GM12878 (cell line): ENCODE measurements at regions not wholly inside any gene's neighbourhood (a gene's known extent, or its start where the extent isn't known, plus 50 kb on each side); places are given as distances from the start of the nearest gene placed in this dataset.

Experiments
- ATAC-seq: fragments of 200-7000 bp; cut with Tn5 transposase; 3 replicates; pipeline ENCODE4 v1.9.1; 2020; ENCODE audit warnings: mild to moderate bottlenecking, moderate library complexity
- BruUV-seq: library from RNA; stranded (reverse); fragments of 400-500 nt; replicated peaks from 2 replicates; lab custom pipeline; 2021; lab: Mats Ljungman, UMichigan
- CTCF ChIA-PET: fragments of 300-600 bp; sonication (Branson Sonifier 250); formaldehyde crosslinking; extraction: SDS; loops from one replicate; lab custom pipeline; 2021; ENCODE audit warnings: inconsistent platforms; lab: Yijun Ruan, JAX
- POLR2A ChIA-PET: fragments of 350-600 bp; formaldehyde crosslinking; extraction: SDS; loops from one replicate; lab custom pipeline; 2021; ENCODE audit warnings: inconsistent platforms; lab: Charles Lee
- RAD21 ChIA-PET: fragments of 300-600 bp; sonication (Branson Sonifier 250); formaldehyde crosslinking; loops from one replicate; lab custom pipeline; 2023; ENCODE audit warnings: antibody characterized with exemption; ENCODE audit not compliant: unreplicated experiment; lab: Charles Lee
- SMC1A ChIA-PET: fragments of 300-600 bp; sonication (Branson Sonifier 250); formaldehyde crosslinking; loops from one replicate; lab custom pipeline; 2023; ENCODE audit not compliant: unreplicated experiment, uncharacterized antibody; lab: Charles Lee
- DNase-seq: peaks from one replicate; pipeline ENCODE4 v3.0.0-alpha.2; 2011; ENCODE audit warnings: low read depth, low spot score
- FAIRE-seq: peaks from 3 replicates; lab custom pipeline; 2011; peaks lifted over from hg19 to GRCh38; lab: Jason Lieb, UNC
- H2AFZ ChIP-seq: 2 replicates; pipeline ENCODE4 v1.6.0; 2011; ENCODE audit warnings: low read depth, low read length, control low read depth; ENCODE audit not compliant: control insufficient read depth
- H3K27ac ChIP-seq: 2 replicates; pipeline ENCODE4 v1.5.1; 2011; ENCODE audit warnings: control low read depth; ENCODE audit not compliant: control insufficient read depth, insufficient read depth
- H3K27me3 ChIP-seq, 2 experiments: replicated peaks in 1 of 2; 2 replicates each; pipeline versions ENCODE4 v1.6.0 to v1.6.1; 2011; ENCODE audit warnings: low read length in 1 of 2; ENCODE audit not compliant: control insufficient read depth in 2 of 2, insufficient read depth in 2 of 2
- H3K36me3 ChIP-seq, 2 experiments: 2 replicates each; pipeline ENCODE4 v1.5.1; 2011; ENCODE audit warnings: low read length in 1 of 2; ENCODE audit not compliant: control insufficient read depth in 2 of 2, insufficient read depth in 2 of 2
- H3K4me1 ChIP-seq: 2 replicates; pipeline ENCODE4 v1.6.1; 2011; ENCODE audit warnings: mild to moderate bottlenecking, low read length, moderate library complexity, mixed read lengths; ENCODE audit not compliant: control insufficient read depth, insufficient read depth
- H3K4me2 ChIP-seq: 2 replicates; pipeline ENCODE4 v1.6.0; 2011; ENCODE audit warnings: control low read depth; ENCODE audit not compliant: control insufficient read depth, insufficient read depth
- H3K4me3 ChIP-seq: fragments of 200-600 bp; sonication (generic); 2 replicates; pipeline ENCODE4 v1.5.1; 2016
- H3K79me2 ChIP-seq: 2 replicates; pipeline ENCODE4 v1.6.0; 2011; ENCODE audit warnings: low read length; ENCODE audit not compliant: control insufficient read depth, insufficient read depth
- H3K9ac ChIP-seq: 2 replicates; pipeline ENCODE4 v1.8.0; 2011; ENCODE audit warnings: low read length, control low read depth, mixed read lengths; ENCODE audit not compliant: control insufficient read depth, insufficient read depth
- H3K9me3 ChIP-seq: replicated peaks from 3 replicates; pipeline ENCODE4 v1.5.1; 2011; ENCODE audit warnings: mild to moderate bottlenecking, low read length; ENCODE audit not compliant: control insufficient read depth, insufficient read depth
- H4K20me1 ChIP-seq: 2 replicates; pipeline ENCODE4 v1.6.0; 2011; ENCODE audit not compliant: control insufficient read depth, insufficient read depth
- ASH2L ChIP-seq: fragments of 300-600, 200-600 bp; sonication (generic); IDR thresholded peaks from 2 replicates; pipeline ENCODE4 v1.6.1; 2017; ENCODE audit warnings: low read depth, mild to moderate bottlenecking, borderline replicate concordance
- E2F4 ChIP-seq: IDR thresholded peaks from 2 replicates; pipeline ENCODE4 v1.6.1; 2012; ENCODE audit warnings: low read depth, low read length, improper control_type of control experiment
- NFIC ChIP-seq: IDR thresholded peaks from 2 replicates; pipeline ENCODE4 v1.6.1; 2012; ENCODE audit warnings: low read depth, mild to moderate bottlenecking, inconsistent platforms, low read length, moderate library complexity
- NFYB ChIP-seq: IDR thresholded peaks from 2 replicates; pipeline ENCODE4 v1.6.1; 2011; ENCODE audit warnings: low read depth, mild to moderate bottlenecking, low read length, improper control_type of control experiment, moderate library complexity; ENCODE audit not compliant: insufficient read depth
- PKNOX1 ChIP-seq: fragments of 450-650 bp; IDR thresholded peaks from 2 replicates; pipeline ENCODE4 v1.6.1; 2016; ENCODE audit warnings: mild to moderate bottlenecking
- SIN3A ChIP-seq: IDR thresholded peaks from 2 replicates; pipeline ENCODE4 v1.6.1; 2012; ENCODE audit warnings: low read depth, low read length, improper control_type of control experiment
- TCF7 ChIP-seq: IDR thresholded peaks from 2 replicates; pipeline ENCODE4 v1.6.1; 2014; ENCODE audit warnings: antibody characterized with exemption, borderline replicate concordance
- ZNF24 ChIP-seq: fragments of 450-650 bp; IDR thresholded peaks from 2 replicates; pipeline ENCODE4 v1.6.1; 2017; ENCODE audit warnings: antibody characterized with exemption, mild to moderate bottlenecking
- ZNF274 ChIP-seq: IDR thresholded peaks from one replicate; pipeline ENCODE4 v1.8.0; 2011; ENCODE audit not compliant: insufficient read length, insufficient read depth
- ZSCAN29 ChIP-seq: fragments of 450-650 bp; IDR thresholded peaks from 2 replicates; pipeline ENCODE4 v1.6.1; 2017; ENCODE audit warnings: mild to moderate bottlenecking, moderate library complexity
- WGBS: methylation state at CpG from one replicate; pipeline ENCODE4 v1.1.6; 2016; ENCODE audit warnings: low lambda C conversion rate; ENCODE audit not compliant: insufficient replicate concordance, insufficient coverage; ENCODE audit errors: missing lambda C conversion rate; 5-methylcytosine and 5-hydroxymethylcytosine counted together
- in situ Hi-C: fragments of 300-500 bp; cut with MboI; formaldehyde crosslinking; loops from 9 replicates; pipeline ENCODE4 v1.14.3; 2018; ENCODE audit warnings: mixed read lengths
- intact Hi-C: fragments of 100-400 bp; cut with micrococcal nuclease; formaldehyde crosslinking; loops from one replicate; pipeline ENCODE4 v1.14.2; 2022; ENCODE audit not compliant: unreplicated experiment
- TF ChIP-seq, protein P1 (sequence below): IDR thresholded peaks from 2 replicates; pipeline ENCODE4 v1.6.1; 2011; ENCODE audit warnings: mild to moderate bottlenecking, low read depth, low read length, moderate library complexity; ENCODE audit not compliant: insufficient replicate concordance

DNA sequence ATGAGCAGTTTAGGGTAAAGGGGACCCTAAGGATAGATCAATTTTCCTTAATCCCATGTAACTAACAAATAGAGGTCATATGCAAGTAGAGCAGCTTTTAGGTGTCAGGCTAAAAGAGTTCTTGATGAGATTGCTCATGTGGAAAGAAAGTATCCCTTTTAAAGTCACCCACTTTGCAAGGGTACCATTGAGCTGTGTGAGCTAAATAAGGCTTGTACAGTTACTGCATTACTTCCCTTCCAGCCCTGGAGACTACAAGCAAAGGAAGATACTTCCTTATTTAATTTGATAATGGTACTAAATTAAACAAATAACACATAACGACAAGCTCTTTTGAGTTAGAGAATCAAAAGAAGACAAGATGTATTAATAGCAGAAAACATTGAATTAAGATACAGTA, 191.7 kb downstream of the TMX1 start:
- no TSS peak for BruUV-seq
- ATAC-seq = peak; percentile 53
- intact Hi-C loops = loop anchor here (5.0 kb wide), 1 partner anchor 121 kb away; no protein-coding TSS in a partner anchor
- H3K9ac ChIP-seq = no peak overlapping the region
- in situ Hi-C loops = no loop called here
- ChIA-PET RAD21 (no interaction called here), SMC1A (no interaction called here)
- H3K9me3 ChIP-seq = no peaks in the 10 kb centered on the region
- no peak for DNase-seq
- H3K36me3 ChIP-seq = no peaks in the 10 kb centered on the region
- no peak overlapping the region for H2AFZ ChIP-seq
- TF ChIP-seq, protein P1, sequence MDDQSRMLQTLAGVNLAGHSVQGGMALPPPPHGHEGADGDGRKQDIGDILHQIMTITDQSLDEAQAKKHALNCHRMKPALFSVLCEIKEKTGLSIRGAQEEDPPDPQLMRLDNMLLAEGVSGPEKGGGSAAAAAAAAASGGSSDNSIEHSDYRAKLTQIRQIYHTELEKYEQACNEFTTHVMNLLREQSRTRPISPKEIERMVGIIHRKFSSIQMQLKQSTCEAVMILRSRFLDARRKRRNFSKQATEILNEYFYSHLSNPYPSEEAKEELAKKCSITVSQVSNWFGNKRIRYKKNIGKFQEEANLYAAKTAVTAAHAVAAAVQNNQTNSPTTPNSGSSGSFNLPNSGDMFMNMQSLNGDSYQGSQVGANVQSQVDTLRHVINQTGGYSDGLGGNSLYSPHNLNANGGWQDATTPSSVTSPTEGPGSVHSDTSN = no peak
- no peak for TF ChIP-seq ASH2L
- TF ChIP-seq TCF7 = no peak
- no peak for TF ChIP-seq SIN3A
- no peak for TF ChIP-seq ZNF274
- no peak for TF ChIP-seq NFIC
- TF ChIP-seq E2F4 = no peak
- TF ChIP-seq ZNF24 = no peak
- TF ChIP-seq NFYB = no peak
- no peak for TF ChIP-seq ZSCAN29
- no peak for TF ChIP-seq PKNOX1
- TF ChIP-seq, all 136 proteins: peak for 0
- Histone ChIP-seq H4K20me1 (no peaks in the 10 kb centered on the region), H3K27me3 (no peaks in the 10 kb centered on the region; a peak in 1 of 4 replicates), H3K4me2 (no peak overlapping the region), H3K4me1 (no peaks in the 10 kb centered on the region), H3K27ac (no peak overlapping the region), H3K79me2 (no peaks in the 10 kb centered on the region), H3K4me3 (no peak overlapping the region)
- ChIA-PET POLR2A (no interaction called here), CTCF (no interaction called here)
- FAIRE-seq = no peak
- WGBS = 0% methylated on average over 1 of the region's 1 CpG
